GM20000 (cell line): ENCODE measurements at regions not wholly inside any gene's neighbourhood (a gene's known extent, or its start where the extent isn't known, plus 50 kb on each side); places are given as distances from the start of the nearest gene placed in this dataset.
A peak's percentile ranks its signal among the peaks of the same experiment; 100 is the strongest.
"Not testable (repeated sequence)": the region's sequence is repeated elsewhere in the genome, so short reads cannot be mapped to it uniquely, and the experiment has no call there.

Experiments
- DNase-seq: peaks from one replicate; pipeline ENCODE4 v3.0.0; 2012; ENCODE audit warnings: low spot score

DNA sequence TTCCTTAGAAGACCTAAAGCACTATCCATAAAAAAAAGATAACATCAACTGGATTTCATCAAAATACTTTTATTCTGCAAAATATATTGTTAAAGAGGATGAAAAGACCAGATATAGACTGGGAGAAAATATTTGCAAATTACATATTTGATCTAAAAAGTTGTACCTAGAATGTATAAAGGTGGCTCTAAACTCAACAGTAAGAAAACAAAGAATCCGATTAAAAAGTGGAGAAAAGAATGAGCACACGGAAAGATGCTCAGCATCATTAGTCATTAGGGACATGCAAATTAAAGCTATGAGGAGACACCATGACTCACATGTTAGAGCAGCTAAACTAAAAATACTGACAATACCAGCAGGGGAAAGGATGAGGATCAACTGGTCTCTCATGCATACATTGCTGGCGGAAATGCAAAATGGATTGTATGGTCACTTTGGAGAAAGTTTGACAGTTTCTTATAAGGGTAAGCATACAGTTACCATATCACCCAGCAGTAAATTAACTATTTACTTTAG, 298.4 kb upstream of the PLGLB2 start:
- DNase-seq = not testable (repeated sequence)

GRCh38 chr2:87452193-87452592, 295.7 kb upstream of the PLGLB2 start:
- not testable (repeated sequence) for DNase-seq

GRCh38 chr2:87452861-87453260, 295.0 kb upstream of the PLGLB2 start:
- DNase-seq = not testable (repeated sequence)

DNA sequence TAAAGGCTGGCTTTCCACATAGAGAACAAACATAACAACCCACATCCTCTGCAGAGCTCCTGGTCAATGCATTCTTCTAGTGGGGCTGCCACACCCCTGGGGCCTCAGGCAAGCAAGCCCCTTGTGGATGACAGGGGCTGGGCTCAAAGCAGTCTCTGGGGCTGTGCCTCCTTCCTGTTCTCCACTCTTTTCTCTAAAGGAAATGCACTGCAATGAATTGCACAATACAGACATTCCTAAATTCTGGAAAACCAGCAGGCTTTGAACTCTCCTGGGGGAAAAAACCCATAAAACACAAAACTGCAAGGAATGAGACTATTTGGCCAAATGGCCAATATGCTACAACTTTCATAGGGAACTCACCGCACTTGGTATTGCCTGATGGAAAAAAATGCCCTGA, 293.9 kb upstream of the PLGLB2 start:
- DNase-seq = not testable (repeated sequence)

DNA sequence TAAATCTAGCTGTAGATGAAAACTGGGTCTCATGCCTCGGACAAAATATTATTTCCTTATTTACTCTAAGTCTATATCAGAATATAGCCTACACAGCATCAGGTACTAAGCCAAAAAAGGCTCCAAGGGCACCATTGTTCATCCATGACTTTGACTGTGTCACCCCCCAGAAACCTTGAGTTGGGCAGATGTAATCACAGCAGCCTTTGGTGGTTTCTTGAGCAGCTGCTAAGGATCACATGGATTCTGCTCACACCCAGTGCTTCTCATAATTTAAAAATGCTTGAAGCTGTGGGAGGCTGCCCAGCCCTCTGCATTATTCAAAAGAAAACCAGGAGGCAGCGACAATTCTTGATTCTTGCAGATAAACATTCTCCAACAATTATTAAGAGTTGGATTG, 293.5 kb upstream of the PLGLB2 start:
- DNase-seq = not testable (repeated sequence)

DNA sequence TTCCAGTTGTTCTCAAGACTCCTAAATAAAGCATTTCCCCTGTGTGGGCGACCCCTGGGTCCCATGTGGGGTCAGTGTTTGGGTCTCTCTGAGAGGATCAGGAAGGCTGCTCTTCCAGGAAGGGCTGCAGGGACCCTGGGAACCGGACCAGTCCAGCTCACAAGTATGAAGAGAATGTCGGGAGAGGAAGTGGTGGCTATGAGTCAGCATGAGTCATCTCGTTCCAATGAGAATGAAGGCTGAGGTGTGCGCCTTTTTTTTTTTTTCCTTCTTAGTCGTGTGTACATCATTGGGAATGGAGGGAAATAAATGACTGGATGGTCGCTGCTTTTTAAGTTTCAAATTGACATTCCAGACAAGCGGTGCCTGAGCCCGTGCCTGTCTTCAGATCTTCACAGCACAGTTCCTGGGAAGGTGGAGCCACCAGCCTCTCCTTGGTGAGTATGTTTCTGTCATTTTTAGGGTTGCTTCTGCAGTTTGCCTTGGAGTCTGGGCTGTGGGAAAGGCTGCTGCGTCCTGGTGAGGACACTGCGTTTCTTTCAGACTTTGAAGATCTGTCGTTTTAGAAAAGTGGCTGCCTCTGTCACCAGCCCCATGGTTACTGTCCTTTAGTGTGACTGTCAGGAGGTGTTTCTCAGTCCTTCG, 292.6 kb upstream of the PLGLB2 start:
- not testable (repeated sequence) for DNase-seq

DNA sequence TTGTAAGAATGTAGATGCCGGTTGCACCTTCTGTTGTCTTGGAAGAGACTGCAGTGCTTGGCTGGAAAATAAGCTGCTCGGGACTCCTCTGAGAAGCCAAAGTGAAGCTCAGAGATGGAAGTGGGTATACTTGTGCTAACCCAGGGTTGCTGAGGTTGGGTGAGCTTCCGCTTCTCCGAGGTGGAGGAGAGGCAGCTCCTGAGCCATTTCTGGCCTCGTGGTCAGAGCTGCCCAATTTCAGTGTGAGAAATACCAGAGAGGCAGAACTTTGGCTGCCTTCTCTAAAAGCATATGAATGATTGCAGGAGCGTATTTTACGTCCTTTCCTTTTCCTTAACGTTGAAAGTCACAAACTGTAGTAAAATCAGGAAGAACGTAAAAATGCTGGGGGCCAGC, 292.0 kb upstream of the PLGLB2 start:
- not testable (repeated sequence) for DNase-seq

DNA sequence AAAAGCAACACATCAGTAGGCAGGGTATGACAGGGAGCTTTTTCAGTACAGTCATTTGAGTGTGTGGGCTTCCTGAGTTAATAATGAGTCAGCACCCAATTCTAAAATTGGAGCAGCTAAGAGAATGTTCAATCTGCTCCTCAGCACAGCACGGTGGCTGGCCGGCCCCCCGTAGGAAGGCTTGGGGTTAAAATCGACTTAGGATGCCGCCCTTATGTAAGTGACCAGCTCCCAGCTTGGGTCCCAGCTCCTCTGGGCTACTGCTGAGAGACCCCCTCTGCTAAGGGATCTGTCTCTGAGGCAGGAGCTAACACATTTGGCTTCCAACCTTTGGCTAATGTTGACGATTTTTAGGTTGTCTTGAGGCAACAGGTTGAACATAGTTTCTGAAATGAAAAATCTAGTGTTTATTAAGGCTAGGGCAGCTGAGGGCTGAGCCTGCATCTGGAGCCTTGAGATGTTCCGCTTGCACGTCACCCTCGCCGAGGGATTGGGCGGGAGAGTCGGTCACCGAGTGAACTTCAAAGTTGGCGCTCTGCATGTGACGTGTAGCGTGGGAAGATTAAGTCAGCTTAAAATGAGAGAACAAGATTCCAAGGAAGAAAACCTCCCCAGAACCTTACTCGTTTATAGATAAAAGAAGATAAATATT, 291.3 kb upstream of the PLGLB2 start:
- DNase-seq = not testable (repeated sequence)

DNA sequence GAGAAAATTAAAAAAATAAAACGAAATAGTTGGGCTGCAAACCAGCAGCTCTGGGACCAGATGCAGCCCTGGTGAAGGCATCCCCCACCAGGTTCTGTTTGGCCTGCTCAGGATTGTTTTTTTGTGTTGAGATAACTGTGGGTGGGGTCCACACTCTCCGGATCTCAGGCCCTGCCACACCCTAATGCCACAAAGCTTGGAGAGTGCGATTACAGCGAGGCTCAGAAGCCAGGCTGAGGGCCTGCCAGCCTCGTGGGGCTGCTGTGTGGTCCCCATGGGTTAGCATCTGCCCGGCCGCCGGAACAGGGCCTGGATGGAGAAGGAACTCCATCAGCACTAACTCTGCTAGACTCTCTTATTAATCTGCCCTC, 290.8 kb upstream of the PLGLB2 start:
- not testable (repeated sequence) for DNase-seq

GRCh38 chr2:87458938-87459337, 288.9 kb upstream of the PLGLB2 start:
- DNase-seq = not testable (repeated sequence)

GRCh38 chr2:87460104-87460503, 287.8 kb upstream of the PLGLB2 start:
- not testable (repeated sequence) for DNase-seq

GRCh38 chr2:87460662-87461061, 287.2 kb upstream of the PLGLB2 start:
- not testable (repeated sequence) for DNase-seq

DNA sequence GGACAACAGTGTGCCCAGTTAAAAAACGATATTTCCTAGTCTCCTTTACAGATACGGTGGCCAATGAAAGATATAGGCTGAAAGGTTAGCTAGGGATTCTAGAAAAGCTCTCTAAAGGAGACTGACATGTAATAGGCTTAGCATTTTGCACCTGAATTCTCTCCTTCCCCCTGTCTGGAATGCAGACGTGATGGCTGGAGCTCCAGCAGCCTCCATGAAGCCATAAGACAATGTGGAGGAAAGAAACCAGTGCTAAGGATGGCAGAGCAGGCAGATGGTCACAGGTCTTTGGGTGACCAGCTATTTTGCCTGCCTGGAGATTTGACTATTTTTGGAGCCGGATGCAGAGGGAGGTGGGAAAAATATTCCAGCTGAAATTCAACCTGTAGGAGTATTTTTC, 286.2 kb upstream of the PLGLB2 start:
- not testable (repeated sequence) for DNase-seq

DNA sequence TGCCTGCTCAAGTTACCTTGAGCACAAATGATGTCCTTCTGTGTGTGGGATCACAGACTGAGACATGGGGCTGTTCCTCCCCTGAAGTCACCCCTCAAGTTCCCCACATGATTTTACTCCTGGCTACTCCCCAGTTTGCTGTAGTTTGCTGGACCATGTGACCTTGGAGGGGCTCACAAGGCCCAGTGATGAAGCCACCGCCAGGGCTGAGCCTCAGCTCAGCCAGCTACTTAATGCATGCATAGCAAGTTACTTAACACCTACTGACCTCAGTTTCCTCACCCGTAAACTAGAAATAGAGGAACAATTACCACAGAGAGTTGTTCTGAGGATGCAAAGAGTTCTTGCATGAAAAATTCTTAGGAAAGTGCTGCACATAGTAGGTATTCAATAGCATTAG, 283.7 kb upstream of the PLGLB2 start:
- not testable (repeated sequence) for DNase-seq

GRCh38 chr2:87465730-87466129, 282.2 kb upstream of the PLGLB2 start:
- DNase-seq = not testable (repeated sequence)

DNA sequence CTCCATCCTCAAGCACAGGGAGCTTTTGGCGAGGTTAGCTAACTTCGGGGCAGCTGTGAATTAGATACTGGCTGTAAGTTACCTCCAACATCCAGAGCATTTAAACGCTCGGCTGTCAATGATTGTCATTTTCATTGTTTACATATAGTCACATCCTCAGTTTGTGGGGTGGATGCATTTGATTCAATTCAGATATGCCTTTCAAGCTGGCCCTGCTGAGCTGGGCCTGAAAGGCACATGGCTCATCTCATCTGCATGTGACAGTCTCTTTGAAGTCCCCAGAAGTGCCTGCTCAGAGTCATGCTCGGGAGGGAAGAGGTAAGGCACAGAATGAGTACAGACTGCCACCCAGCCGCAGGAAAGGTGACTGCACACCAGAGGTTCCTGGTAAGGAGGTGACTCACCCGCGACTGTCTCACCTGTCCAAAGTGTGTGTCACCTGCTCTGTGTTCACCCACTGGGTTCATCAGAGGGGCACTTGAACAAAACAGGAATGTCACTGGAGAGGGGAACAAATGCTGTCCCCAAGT, 281.2 kb upstream of the PLGLB2 start:
- not testable (repeated sequence) for DNase-seq

DNA sequence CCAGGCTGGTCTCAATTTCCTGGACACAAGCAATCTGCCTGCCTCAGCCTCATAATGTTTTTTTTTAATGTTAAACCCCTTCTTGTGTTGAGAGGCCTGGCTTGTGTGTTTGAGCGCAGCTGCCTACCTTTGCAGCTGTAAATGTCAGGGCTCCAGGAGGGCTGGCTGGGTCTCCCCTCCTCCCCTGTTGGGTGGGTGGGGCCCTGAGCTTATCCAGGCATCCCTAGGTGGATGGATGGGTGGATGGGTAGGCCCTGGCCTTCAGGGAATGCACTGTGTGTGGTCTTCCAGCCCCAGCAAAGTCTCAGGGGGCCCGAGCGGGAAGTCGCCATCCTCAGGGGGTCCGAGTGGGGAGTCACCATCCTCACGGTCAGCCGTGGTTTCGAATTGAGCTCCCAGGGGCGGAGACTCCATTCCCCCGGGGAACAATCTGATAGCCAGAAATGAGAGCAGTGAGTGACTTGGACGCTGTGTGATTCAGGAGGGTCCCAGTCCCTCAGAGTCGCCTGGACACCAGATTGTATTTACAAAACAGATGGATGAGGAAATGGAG, 279.4 kb upstream of the PLGLB2 start:
- DNase-seq = not testable (repeated sequence)

GRCh38 chr2:87469180-87470151, 278.4 kb upstream of the PLGLB2 start:
- DNase-seq = peak; percentile 4

GRCh38 chr2:87470381-87471380, 277.2 kb upstream of the PLGLB2 start:
- DNase-seq = not testable (repeated sequence)

- not testable (repeated sequence) for DNase-seq
These were observed 276.4 kb upstream of the PLGLB2 start for GRCh38 chr2:87471478-87471877.
